ENCODE measurements at regions not wholly inside any gene's neighbourhood (a gene's known extent, or its start where the extent isn't known, plus 50 kb on each side); places are given as distances from the start of the nearest gene placed in this dataset. TPM values are rescaled to one million over a fixed set of nuclear protein-coding genes. Genes with fewer than 3 reads are reported as not detected.

DNA sequence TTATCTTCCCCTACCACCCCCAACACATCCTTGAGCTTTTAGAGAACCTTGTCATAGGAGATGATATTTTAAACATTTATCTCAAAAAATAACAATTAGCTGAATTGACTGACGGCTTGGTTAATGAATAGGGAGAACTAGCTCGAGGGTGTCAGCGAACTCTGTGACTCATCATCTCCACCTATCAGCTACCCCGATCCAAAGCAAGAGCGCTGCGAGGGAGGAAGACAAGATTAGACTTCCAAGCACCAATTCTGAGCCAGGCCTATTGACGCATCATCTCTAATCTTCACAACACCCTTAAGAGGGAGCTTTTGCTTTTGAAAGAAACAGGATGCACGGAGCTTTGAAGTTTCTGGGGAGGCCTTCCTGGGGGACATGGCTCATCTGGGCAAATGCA, 51.0 kb upstream of the GALNT18 start:
- Mint-ChIP-seq H3K27me3 (peaks cover 4% of the 10 kb centered on the region), H3K27ac (no peak overlapping the region), H3K36me3 (ENCODE audit: insufficient read depth) (no peaks in the 10 kb centered on the region), H3K9me3 (ENCODE audit: low read depth) (no peaks in the 10 kb centered on the region), H3K4me1 (ENCODE audit: low read depth) (no peaks in the 10 kb centered on the region), H3K4me3 (ENCODE audit: low read depth) (no peak overlapping the region)
- TF ChIP-seq, protein P1, sequence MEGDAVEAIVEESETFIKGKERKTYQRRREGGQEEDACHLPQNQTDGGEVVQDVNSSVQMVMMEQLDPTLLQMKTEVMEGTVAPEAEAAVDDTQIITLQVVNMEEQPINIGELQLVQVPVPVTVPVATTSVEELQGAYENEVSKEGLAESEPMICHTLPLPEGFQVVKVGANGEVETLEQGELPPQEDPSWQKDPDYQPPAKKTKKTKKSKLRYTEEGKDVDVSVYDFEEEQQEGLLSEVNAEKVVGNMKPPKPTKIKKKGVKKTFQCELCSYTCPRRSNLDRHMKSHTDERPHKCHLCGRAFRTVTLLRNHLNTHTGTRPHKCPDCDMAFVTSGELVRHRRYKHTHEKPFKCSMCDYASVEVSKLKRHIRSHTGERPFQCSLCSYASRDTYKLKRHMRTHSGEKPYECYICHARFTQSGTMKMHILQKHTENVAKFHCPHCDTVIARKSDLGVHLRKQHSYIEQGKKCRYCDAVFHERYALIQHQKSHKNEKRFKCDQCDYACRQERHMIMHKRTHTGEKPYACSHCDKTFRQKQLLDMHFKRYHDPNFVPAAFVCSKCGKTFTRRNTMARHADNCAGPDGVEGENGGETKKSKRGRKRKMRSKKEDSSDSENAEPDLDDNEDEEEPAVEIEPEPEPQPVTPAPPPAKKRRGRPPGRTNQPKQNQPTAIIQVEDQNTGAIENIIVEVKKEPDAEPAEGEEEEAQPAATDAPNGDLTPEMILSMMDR (IDR thresholded peaks at IDR 0.05; ENCODE audit: unreplicated experiment): no peak
- no peak for DNase-seq (ENCODE audit: low spot score, unreplicated experiment)

DNA sequence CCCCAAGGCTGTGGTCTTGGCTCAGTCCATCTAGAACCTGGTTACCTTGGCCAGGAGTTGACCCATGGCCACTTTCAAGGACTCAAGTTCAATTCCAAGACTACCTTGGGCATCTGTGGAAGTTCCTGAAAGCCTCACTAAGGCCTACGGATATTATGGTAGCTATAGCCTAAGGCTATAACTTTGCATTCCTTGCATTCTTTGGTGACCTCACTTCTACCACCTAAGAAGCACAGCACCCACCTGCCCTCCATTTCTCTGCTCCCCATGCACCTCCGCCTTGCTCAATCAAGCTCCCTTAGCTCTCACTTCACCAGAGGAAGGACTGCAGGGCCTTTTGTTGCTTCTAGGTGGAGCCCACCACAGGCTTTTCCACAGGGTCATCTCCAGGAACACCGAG, 50.3 kb upstream of the GALNT18 start:
- Mint-ChIP-seq H3K4me3 (ENCODE audit: low read depth) (no peak overlapping the region), H3K4me1 (ENCODE audit: low read depth) (no peaks in the 10 kb centered on the region), H3K27me3 (peaks cover 4% of the 10 kb centered on the region), H3K27ac (no peak overlapping the region), H3K9me3 (ENCODE audit: low read depth) (peaks cover 3% of the 10 kb centered on the region), H3K36me3 (ENCODE audit: insufficient read depth) (no peaks in the 10 kb centered on the region)
- no peak for DNase-seq (ENCODE audit: low spot score, unreplicated experiment)
- TF ChIP-seq, protein P1 (IDR thresholded peaks at IDR 0.05; ENCODE audit: unreplicated experiment): no peak

Small RNA genes lying in the stretch of these regions (microRNA-seq; reads per million reads assigned to microRNA genes)
- gene MIR8070 (ENCODE audit: borderline number of aligned reads, unreplicated experiment): not detected
